ENCODE measurements at regions not wholly inside any gene's neighbourhood (a gene's known extent, or its start where the extent isn't known, plus 50 kb on each side); places are given as distances from the start of the nearest gene placed in this dataset.

DNA sequence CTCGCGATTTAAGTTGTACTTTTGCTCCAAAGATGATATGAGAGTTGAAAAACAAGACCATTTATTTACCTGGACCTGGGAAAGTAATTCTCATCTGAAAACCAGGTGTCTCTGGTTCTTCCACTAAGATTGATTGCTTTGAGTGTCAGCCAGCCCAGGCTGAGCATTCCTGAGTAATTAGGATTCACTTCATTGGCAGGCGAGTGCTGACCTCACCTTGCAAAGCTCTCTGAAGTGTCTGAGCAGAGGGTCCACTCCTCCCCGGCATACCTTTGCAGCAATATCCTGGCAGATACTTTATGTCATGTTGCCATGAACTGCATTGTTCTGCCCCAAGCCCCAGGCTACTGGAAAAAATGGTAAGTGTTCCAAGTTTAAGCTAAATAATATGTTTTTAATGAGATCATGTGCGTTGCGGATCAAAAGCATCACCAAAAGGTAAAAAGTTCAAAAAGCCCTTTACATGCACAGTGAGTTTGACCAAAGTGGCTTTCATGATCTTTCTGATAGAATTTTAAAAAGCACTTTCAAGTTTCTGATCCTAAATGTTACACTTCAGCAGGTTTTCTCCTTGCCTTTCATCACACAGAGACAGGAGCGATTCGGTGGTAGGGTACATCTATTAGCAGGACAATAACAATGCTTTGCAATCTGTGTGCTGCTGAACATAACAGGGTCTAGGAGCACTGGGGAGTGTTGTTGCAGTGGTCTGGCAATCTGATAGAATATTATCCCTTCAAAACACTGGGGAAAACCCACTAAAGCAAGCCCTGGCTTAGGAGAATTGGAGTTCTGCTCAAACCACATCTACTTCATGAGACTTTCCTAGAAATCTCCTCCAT, 127.8 kb upstream of the EEF1E1 start:
- Histone ChIP-seq H3K9me3 (ENCODE audit: control insufficient read depth in 5 of 5, low read length in 5 of 5) (no peaks in the 10 kb centered on the region), H3K36me3 (ENCODE audit: control insufficient read depth in 5 of 5, insufficient read depth in 5 of 5, low read length in 5 of 5) (no peaks in the 10 kb centered on the region), H3K27me3 (ENCODE audit: control insufficient read depth in 5 of 5, insufficient read depth in 4 of 5, low read length in 5 of 5) (peaks cover 0 to 8% (median 2%) of the 10 kb centered on the region in 5 donors), H3K27ac (ENCODE audit: low read depth, low read length) (no peak overlapping the region), H3K9ac (ENCODE audit: low read length in 5 of 5) (no peak overlapping the region), H3K4me3 (ENCODE audit: low read depth in 1 of 5, low read length in 5 of 5) (no peak overlapping the region), H3K4me1 (ENCODE audit: control insufficient read depth in 5 of 5, insufficient read depth in 5 of 5, low read length in 5 of 5) (no peaks in the 10 kb centered on the region)

DNA sequence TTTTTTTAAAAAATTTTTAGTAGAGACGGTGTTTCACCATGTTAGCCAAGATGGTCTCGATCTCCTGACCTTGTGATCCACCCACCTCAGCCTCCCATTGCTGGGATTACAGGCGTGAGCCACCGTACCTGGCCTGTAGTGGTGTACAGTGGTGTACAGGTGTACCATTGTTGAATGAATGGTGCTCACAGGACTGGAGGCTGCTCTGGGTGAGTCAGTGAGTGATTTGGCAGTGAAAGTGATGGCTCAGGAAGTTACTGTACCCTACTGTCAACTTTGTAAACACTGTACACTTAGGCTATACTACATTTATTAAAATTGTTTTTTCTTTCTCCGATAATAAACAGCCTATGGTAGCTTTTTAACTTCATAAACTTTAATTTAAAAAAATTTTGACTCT, 122.8 kb upstream of the EEF1E1 start:
- H3K4me3 ChIP-seq (ENCODE audit: low read depth in 1 of 5, low read length in 5 of 5): no peak overlapping the region
- H3K36me3 ChIP-seq (ENCODE audit: control insufficient read depth in 5 of 5, insufficient read depth in 5 of 5, low read length in 5 of 5): no peaks in the 10 kb centered on the region
- H3K9me3 ChIP-seq (ENCODE audit: control insufficient read depth in 5 of 5, low read length in 5 of 5): no peaks in the 10 kb centered on the region
- peaks cover 0 to 5% (median 2%) of the 10 kb centered on the region in 5 donors for H3K27me3 ChIP-seq (ENCODE audit: control insufficient read depth in 5 of 5, insufficient read depth in 4 of 5, low read length in 5 of 5)
- H3K9ac ChIP-seq (ENCODE audit: low read length in 5 of 5): no peak overlapping the region
- no peaks in the 10 kb centered on the region for H3K4me1 ChIP-seq (ENCODE audit: control insufficient read depth in 5 of 5, insufficient read depth in 5 of 5, low read length in 5 of 5)
- no peak overlapping the region for H3K27ac ChIP-seq (ENCODE audit: low read depth, low read length)

DNA sequence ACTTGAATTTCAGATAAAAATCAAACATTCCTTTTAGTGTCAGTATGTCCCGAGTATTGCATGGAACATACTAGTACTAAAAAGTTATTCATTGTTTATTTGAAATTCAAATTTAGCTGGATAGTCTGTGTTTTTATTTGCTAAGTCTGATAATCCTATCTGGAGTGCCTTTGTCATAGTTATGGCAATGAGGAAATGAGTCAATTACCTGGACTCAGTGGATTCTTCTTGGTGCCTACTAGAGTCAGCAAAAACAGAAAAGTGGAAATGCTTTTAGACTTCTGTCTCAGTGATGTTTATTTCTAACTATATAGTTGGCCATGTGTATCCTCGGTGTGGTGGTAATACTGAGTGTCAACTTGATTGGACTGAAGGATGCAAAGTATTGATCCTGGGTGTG, 121.3 kb upstream of the EEF1E1 start:
- Histone ChIP-seq H3K9me3 (ENCODE audit: control insufficient read depth in 5 of 5, low read length in 5 of 5) (no peaks in the 10 kb centered on the region), H3K36me3 (ENCODE audit: control insufficient read depth in 5 of 5, insufficient read depth in 5 of 5, low read length in 5 of 5) (no peaks in the 10 kb centered on the region), H3K9ac (ENCODE audit: low read length in 5 of 5) (no peak overlapping the region), H3K27me3 (ENCODE audit: control insufficient read depth in 5 of 5, insufficient read depth in 4 of 5, low read length in 5 of 5) (no peaks in the 10 kb centered on the region), H3K27ac (ENCODE audit: low read depth, low read length) (no peak overlapping the region), H3K4me3 (ENCODE audit: low read depth in 1 of 5, low read length in 5 of 5) (no peak overlapping the region), H3K4me1 (ENCODE audit: control insufficient read depth in 5 of 5, insufficient read depth in 5 of 5, low read length in 5 of 5) (no peaks in the 10 kb centered on the region)

DNA sequence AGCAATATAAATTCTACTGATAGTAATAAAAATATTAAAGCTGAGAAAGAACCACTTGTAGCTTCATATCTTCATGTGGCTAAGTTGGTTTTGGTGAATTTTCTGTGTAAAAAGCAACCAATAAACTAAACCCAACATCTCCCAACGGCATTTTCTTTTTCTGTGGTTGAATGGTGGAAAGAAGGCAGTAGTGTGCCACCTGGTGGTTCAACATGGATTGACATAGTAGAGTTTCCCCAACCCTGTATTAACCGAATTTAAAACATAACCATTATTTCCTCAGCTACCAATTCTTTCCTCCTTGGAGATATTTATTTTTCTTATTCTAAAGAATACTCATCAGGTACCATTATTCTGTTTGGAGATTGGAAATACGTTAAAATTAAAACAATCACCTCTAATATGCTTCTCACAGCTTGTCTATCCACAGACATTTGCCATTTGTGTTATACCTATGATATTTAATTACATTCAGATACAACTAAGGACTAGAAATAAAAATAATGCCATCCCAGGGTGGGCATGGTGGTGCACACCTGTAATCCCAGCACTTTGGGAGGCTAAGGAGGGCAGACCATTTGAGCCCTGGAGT, 117.1 kb upstream of the EEF1E1 start:
- no peaks in the 10 kb centered on the region for H3K9me3 ChIP-seq (ENCODE audit: control insufficient read depth in 5 of 5, low read length in 5 of 5)
- H3K4me3 ChIP-seq (ENCODE audit: low read depth in 1 of 5, low read length in 5 of 5): no peak overlapping the region
- H3K4me1 ChIP-seq (ENCODE audit: control insufficient read depth in 5 of 5, insufficient read depth in 5 of 5, low read length in 5 of 5): no peaks in the 10 kb centered on the region
- H3K27ac ChIP-seq (ENCODE audit: low read depth, low read length): no peak overlapping the region
- no peak overlapping the region for H3K9ac ChIP-seq (ENCODE audit: low read length in 5 of 5)
- no peaks in the 10 kb centered on the region for H3K36me3 ChIP-seq (ENCODE audit: control insufficient read depth in 5 of 5, insufficient read depth in 5 of 5, low read length in 5 of 5)
- peaks cover 0 to 5% (median 0%) of the 10 kb centered on the region in 5 donors for H3K27me3 ChIP-seq (ENCODE audit: control insufficient read depth in 5 of 5, insufficient read depth in 4 of 5, low read length in 5 of 5)

DNA sequence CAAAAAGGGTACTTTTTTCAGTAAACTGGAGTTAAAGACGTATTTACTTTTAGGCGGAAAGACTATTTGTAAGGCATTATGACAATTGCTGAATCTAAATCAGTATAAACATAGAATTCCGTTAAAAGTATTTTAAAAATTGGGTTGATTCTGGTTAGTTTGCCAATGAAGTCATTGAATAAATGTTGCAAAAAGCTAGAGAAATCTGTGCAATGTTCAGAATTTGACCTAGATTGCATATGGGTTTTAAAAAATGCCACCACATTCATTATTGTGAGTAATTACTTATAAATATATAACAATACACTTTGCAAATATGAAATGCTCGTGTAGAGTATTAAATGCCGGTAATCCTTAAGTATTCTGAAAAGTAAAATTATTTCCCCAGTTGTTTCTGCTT, 116.5 kb upstream of the EEF1E1 start:
- no peak overlapping the region for H3K27ac ChIP-seq (ENCODE audit: low read depth, low read length)
- peaks cover 0 to 5% (median 0%) of the 10 kb centered on the region in 5 donors for H3K27me3 ChIP-seq (ENCODE audit: control insufficient read depth in 5 of 5, insufficient read depth in 4 of 5, low read length in 5 of 5)
- H3K9ac ChIP-seq (ENCODE audit: low read length in 5 of 5): no peak overlapping the region
- H3K4me1 ChIP-seq (ENCODE audit: control insufficient read depth in 5 of 5, insufficient read depth in 5 of 5, low read length in 5 of 5): no peaks in the 10 kb centered on the region
- no peak overlapping the region for H3K4me3 ChIP-seq (ENCODE audit: low read depth in 1 of 5, low read length in 5 of 5)
- no peaks in the 10 kb centered on the region for H3K9me3 ChIP-seq (ENCODE audit: control insufficient read depth in 5 of 5, low read length in 5 of 5)
- H3K36me3 ChIP-seq (ENCODE audit: control insufficient read depth in 5 of 5, insufficient read depth in 5 of 5, low read length in 5 of 5): no peaks in the 10 kb centered on the region

DNA sequence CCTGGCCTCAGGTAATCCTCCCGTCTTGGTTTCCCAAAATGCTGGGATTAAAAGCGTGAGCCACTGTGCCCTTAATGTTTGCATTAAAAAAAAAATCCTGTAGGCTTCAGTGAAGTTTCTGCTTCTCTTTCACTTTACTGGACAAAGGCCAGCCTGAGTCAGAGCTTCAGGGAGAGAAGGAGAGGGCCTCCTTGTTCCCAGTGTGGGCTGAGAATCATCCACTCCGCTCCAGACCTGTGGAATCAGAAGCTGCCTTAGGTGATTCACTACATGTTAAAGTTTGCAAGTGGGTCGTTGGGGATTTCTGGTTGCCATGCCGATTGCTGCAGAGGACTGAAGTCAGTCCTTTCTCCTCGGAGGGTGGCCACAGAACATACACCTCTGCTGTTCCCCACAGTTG, 113.3 kb upstream of the EEF1E1 start:
- no peaks in the 10 kb centered on the region for H3K4me1 ChIP-seq (ENCODE audit: control insufficient read depth in 5 of 5, insufficient read depth in 5 of 5, low read length in 5 of 5)
- peaks cover 0 to 5% (median 0%) of the 10 kb centered on the region in 5 donors for H3K27me3 ChIP-seq (ENCODE audit: control insufficient read depth in 5 of 5, insufficient read depth in 4 of 5, low read length in 5 of 5)
- no peaks in the 10 kb centered on the region for H3K9me3 ChIP-seq (ENCODE audit: control insufficient read depth in 5 of 5, low read length in 5 of 5)
- H3K36me3 ChIP-seq (ENCODE audit: control insufficient read depth in 5 of 5, insufficient read depth in 5 of 5, low read length in 5 of 5): no peaks in the 10 kb centered on the region
- H3K9ac ChIP-seq (ENCODE audit: low read length in 5 of 5): no peak overlapping the region
- H3K27ac ChIP-seq (ENCODE audit: low read depth, low read length): no peak overlapping the region
- H3K4me3 ChIP-seq (ENCODE audit: low read depth in 1 of 5, low read length in 5 of 5): no peak overlapping the region

DNA sequence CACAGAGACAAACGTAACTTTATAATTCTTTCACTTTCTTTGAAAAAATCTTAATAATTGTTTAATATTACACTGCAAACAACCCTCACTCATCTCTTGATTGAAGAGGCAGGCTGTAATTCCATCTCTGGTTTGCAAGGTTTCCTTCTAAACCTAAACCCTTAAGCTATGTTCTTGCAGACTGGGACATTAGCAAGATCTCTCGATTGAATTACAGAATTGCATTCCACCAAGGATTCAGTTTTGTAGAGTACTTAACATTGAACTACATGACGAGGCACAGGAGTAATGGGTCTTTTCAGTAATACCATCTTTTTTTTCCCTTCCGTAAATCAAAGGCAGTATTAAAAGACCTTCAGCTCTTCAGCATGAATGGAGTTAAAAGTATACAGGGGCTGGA, 111.6 kb upstream of the EEF1E1 start:
- Histone ChIP-seq H3K4me3 (ENCODE audit: low read depth in 1 of 5, low read length in 5 of 5) (no peak overlapping the region), H3K36me3 (ENCODE audit: control insufficient read depth in 5 of 5, insufficient read depth in 5 of 5, low read length in 5 of 5) (no peaks in the 10 kb centered on the region), H3K9ac (ENCODE audit: low read length in 5 of 5) (no peak overlapping the region), H3K27me3 (ENCODE audit: control insufficient read depth in 5 of 5, insufficient read depth in 4 of 5, low read length in 5 of 5) (peaks cover 0 to 5% (median 0%) of the 10 kb centered on the region in 5 donors), H3K4me1 (ENCODE audit: control insufficient read depth in 5 of 5, insufficient read depth in 5 of 5, low read length in 5 of 5) (no peaks in the 10 kb centered on the region), H3K27ac (ENCODE audit: low read depth, low read length) (no peak overlapping the region), H3K9me3 (ENCODE audit: control insufficient read depth in 5 of 5, low read length in 5 of 5) (no peaks in the 10 kb centered on the region)

DNA sequence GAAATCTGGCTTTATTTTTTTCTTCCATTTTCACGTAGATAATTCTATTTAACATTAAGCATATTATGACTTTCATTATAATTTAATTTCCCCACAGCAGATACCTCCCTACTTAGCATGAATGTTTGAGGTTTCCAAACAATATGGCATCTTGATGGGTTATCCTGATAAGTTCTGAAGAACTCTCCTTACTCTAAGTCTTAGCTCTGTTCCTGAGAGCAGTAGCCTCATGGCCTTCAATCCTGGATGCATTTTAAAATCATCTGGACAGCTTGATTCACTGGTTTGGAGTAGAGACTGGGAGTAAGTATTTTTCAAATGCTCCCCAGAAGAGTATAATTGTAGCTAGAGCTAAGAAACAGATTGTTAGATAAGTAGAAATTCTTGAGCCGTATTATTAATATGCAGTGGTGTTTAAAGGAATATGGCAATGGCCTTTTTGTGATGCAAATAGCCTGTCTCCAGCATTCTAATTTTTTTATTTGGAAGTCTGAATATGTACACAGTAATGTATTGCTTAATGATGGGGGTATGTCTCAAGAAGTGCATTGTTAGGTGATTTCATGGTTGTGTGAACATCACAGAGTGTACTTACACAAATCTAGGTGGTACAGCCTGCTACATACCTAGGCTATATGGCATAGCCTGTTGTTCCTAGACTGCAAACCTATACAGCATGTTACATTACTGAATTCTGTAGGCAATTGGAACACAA, 110.5 kb upstream of the EEF1E1 start:
- no peaks in the 10 kb centered on the region for H3K9me3 ChIP-seq (ENCODE audit: control insufficient read depth in 5 of 5, low read length in 5 of 5)
- peaks cover 0 to 5% (median 0%) of the 10 kb centered on the region in 5 donors for H3K27me3 ChIP-seq (ENCODE audit: control insufficient read depth in 5 of 5, insufficient read depth in 4 of 5, low read length in 5 of 5)
- no peak overlapping the region for H3K9ac ChIP-seq (ENCODE audit: low read length in 5 of 5)
- no peak overlapping the region for H3K4me3 ChIP-seq (ENCODE audit: low read depth in 1 of 5, low read length in 5 of 5)
- no peaks in the 10 kb centered on the region for H3K4me1 ChIP-seq (ENCODE audit: control insufficient read depth in 5 of 5, insufficient read depth in 5 of 5, low read length in 5 of 5)
- no peak overlapping the region for H3K27ac ChIP-seq (ENCODE audit: low read depth, low read length)
- no peaks in the 10 kb centered on the region for H3K36me3 ChIP-seq (ENCODE audit: control insufficient read depth in 5 of 5, insufficient read depth in 5 of 5, low read length in 5 of 5)

DNA sequence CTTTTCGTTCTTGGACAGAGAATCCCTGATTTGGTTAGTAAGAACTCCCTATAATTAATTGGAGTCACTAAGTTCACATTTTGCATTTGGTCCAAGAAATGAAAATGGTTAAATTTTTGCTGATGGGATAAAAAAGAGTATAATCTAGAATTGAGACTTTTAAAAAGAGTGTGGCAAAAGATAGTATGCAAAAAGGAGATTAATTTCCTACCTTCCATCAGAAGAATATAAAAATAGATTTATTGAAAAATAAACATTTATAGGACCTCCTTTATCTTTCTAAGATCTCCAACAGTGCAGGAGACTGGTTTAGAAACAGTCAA, 105.5 kb upstream of the EEF1E1 start:
- Histone ChIP-seq H3K4me1 (ENCODE audit: control insufficient read depth in 5 of 5, insufficient read depth in 5 of 5, low read length in 5 of 5) (no peaks in the 10 kb centered on the region), H3K27ac (ENCODE audit: low read depth, low read length) (no peak overlapping the region), H3K9ac (ENCODE audit: low read length in 5 of 5) (no peak overlapping the region), H3K4me3 (ENCODE audit: low read depth in 1 of 5, low read length in 5 of 5) (no peak overlapping the region), H3K9me3 (ENCODE audit: control insufficient read depth in 5 of 5, low read length in 5 of 5) (no peaks in the 10 kb centered on the region), H3K36me3 (ENCODE audit: control insufficient read depth in 5 of 5, insufficient read depth in 5 of 5, low read length in 5 of 5) (no peaks in the 10 kb centered on the region), H3K27me3 (ENCODE audit: control insufficient read depth in 5 of 5, insufficient read depth in 4 of 5, low read length in 5 of 5) (peaks cover 0 to 3% (median 0%) of the 10 kb centered on the region in 5 donors)

DNA sequence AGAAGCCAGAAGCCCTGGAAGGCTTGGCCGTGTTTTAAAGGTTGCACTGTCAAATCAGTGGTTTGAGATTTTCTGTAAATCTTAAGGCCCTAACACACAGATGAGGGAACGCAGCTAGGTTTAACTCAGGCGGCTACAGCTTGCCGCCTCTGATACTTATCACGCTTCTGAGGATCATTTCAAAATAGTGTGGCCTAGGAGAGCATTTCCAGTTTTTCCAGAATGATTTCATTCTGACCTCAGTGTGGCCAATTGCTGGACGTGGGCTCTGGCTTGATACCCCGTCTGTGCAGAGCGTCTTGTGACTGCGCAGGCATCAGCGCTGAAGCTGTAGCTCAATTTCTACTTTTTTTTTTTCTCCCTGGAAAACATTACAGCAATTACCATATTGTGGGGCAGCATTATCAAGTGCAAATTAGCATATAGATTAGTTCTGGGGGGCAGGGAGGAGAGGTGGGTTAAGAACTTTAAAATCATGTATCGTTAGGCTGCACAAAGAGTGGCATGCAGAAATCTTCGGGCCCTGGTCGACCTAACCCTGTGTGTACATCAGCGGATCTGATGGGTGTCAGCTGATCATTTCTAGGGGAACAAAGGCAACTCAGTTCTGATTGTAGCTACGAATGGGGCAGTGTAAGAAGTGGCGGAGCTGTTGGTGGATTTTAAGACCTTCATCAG, 105.0 kb upstream of the EEF1E1 start:
- no peak overlapping the region for H3K27ac ChIP-seq (ENCODE audit: low read depth, low read length)
- no peaks in the 10 kb centered on the region for H3K4me1 ChIP-seq (ENCODE audit: control insufficient read depth in 5 of 5, insufficient read depth in 5 of 5, low read length in 5 of 5)
- H3K9me3 ChIP-seq (ENCODE audit: control insufficient read depth in 5 of 5, low read length in 5 of 5): no peaks in the 10 kb centered on the region
- no peak overlapping the region for H3K9ac ChIP-seq (ENCODE audit: low read length in 5 of 5)
- no peak overlapping the region for H3K4me3 ChIP-seq (ENCODE audit: low read depth in 1 of 5, low read length in 5 of 5)
- H3K27me3 ChIP-seq (ENCODE audit: control insufficient read depth in 5 of 5, insufficient read depth in 4 of 5, low read length in 5 of 5): peaks cover 0 to 3% (median 0%) of the 10 kb centered on the region in 5 donors
- H3K36me3 ChIP-seq (ENCODE audit: control insufficient read depth in 5 of 5, insufficient read depth in 5 of 5, low read length in 5 of 5): no peaks in the 10 kb centered on the region
